ENCODE measurements at regions not wholly inside any gene's neighbourhood (a gene's known extent, or its start where the extent isn't known, plus 50 kb on each side); places are given as distances from the start of the nearest gene placed in this dataset.

- H3K9me2 ChIP-seq (ENCODE audit: insufficient read depth) = no peaks in the 10 kb centered on the region
- H2AFZ ChIP-seq = no peak overlapping the region
- TF ChIP-seq EZH2 (IDR thresholded peaks at IDR 0.05; ENCODE audit: low read depth) = no peak
- TF ChIP-seq CTCF (conservative IDR thresholded peaks at IDR 0.05) = no peak; the same call in 1 of the 2 replicates
- H3K4me3 ChIP-seq = no peak overlapping the region
- H3K27me3 ChIP-seq (ENCODE audit: insufficient read depth, low read depth) = no peaks in the 10 kb centered on the region
- POLR2A ChIA-PET (ENCODE audit: unreplicated experiment) = interaction anchor here (0.6 to 0.7 kb wide), 6 partner anchors 191 to 1136 kb away, joined by 3 to 8 read pairs (median 5); no protein-coding TSS in a partner anchor
- CTCF ChIA-PET = interaction anchor here (0.7 to 0.8 kb wide), 2 partner anchors 188 to 204 kb away, joined by 3 read pairs; no protein-coding TSS in a partner anchor
- H3K36me3 ChIP-seq (ENCODE audit: low read depth) = no peaks in the 10 kb centered on the region
- no peak overlapping the region for H3K27ac ChIP-seq
- no peaks in the 10 kb centered on the region for H3K79me2 ChIP-seq (ENCODE audit: low read depth)
- H4K20me1 ChIP-seq (ENCODE audit: insufficient read depth) = no peaks in the 10 kb centered on the region
- intact Hi-C loops (cut with micrococcal nuclease; ENCODE audit: unreplicated experiment) = loop anchor here (1.0 to 10.0 kb wide), 10 partner anchors 17 to 475 kb away; partner anchors contain the start of gene ID4
- H3K4me1 ChIP-seq (replicated peaks; ENCODE audit: insufficient read depth) = peaks cover 18% of the 10 kb centered on the region
- DNase-seq = peak; percentile 92 to 100
- H3K4me2 ChIP-seq = peak overlapping the region; percentile 52
- H3K9me3 ChIP-seq (ENCODE audit: insufficient read depth, low read depth) = no peaks in the 10 kb centered on the region
- peaks cover 7% of the 10 kb centered on the region for H3F3A ChIP-seq (ENCODE audit: insufficient read depth, low read depth)
- no TSS peak for BruUV-seq (replicated peaks)
Measured at GRCh38 chr6:19472153-19472552, 365.0 kb upstream of the ID4 start.

- no peak overlapping the region for H3K4me2 ChIP-seq
- no TSS peak for BruUV-seq (replicated peaks)
- POLR2A ChIA-PET (ENCODE audit: unreplicated experiment) = no interaction called here
Measured at GRCh38 chr6:19472850-19473249, 364.3 kb upstream of the ID4 start.

DNA sequence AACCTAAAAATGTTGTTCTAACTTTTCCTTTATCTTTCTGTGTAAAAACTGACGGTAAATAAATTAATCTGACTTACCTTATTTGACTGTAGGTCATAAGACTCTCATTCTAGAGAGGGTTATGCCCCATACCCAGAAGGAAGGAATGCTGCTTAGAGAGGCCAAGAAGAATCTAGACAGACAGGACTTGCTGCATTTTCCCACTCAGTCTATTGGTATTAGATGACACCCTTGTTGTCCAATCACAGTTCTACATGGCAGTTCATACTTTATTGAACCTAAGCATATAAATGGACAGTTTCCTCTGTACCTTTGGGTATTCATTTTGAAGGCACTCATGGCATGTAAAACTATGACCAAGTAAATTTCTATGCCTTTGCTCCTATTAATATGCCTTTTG is 359.6 kb upstream of the ID4 start:
- CTCF ChIA-PET = no interaction called here
- Histone ChIP-seq H3K79me2 (ENCODE audit: low read depth) (no peaks in the 10 kb centered on the region), H3K27me3 (ENCODE audit: insufficient read depth, low read depth) (no peaks in the 10 kb centered on the region), H2AFZ (no peak overlapping the region), H3K4me1 (replicated peaks; ENCODE audit: insufficient read depth) (peaks cover 37% of the 10 kb centered on the region), H3K4me3 (no peak overlapping the region), H3K27ac (peak overlapping the region; percentile 51), H3K36me3 (ENCODE audit: low read depth) (no peaks in the 10 kb centered on the region), H3K4me2 (peak overlapping the region; percentile 35), H3K9me2 (ENCODE audit: insufficient read depth) (no peaks in the 10 kb centered on the region), H3K9me3 (ENCODE audit: insufficient read depth, low read depth) (no peaks in the 10 kb centered on the region), H4K20me1 (ENCODE audit: insufficient read depth) (no peaks in the 10 kb centered on the region), H3F3A (ENCODE audit: insufficient read depth, low read depth) (peaks cover 10% of the 10 kb centered on the region)
- POLR2A ChIA-PET (ENCODE audit: unreplicated experiment) = interaction anchor here (0.6 kb wide), 1 partner anchor 360 kb away, joined by 3 read pairs; no protein-coding TSS in a partner anchor
- intact Hi-C loops (cut with micrococcal nuclease; ENCODE audit: unreplicated experiment) = loop anchor here (1.0 to 10.0 kb wide), 6 partner anchors 22 to 580 kb away; no protein-coding TSS in a partner anchor
- DNase-seq = peak; percentile 51 to 93
- BruUV-seq (replicated peaks) = no TSS peak
- no peak for TF ChIP-seq CTCF (conservative IDR thresholded peaks at IDR 0.05)
- TF ChIP-seq EZH2 (IDR thresholded peaks at IDR 0.05; ENCODE audit: low read depth) = no peak

More at GRCh38 chr6:19472850-19473249, 364.3 kb upstream of the ID4 start:
- CTCF ChIA-PET = interaction anchor here (0.5 kb wide), 1 partner anchor 248 kb away, joined by 4 read pairs; no protein-coding TSS in a partner anchor
- Histone ChIP-seq H3K36me3 (ENCODE audit: low read depth) (no peaks in the 10 kb centered on the region), H2AFZ (no peak overlapping the region), H3F3A (ENCODE audit: insufficient read depth, low read depth) (peaks cover 7% of the 10 kb centered on the region), H3K27me3 (ENCODE audit: insufficient read depth, low read depth) (no peaks in the 10 kb centered on the region), H3K79me2 (ENCODE audit: low read depth) (no peaks in the 10 kb centered on the region), H3K9me2 (ENCODE audit: insufficient read depth) (no peaks in the 10 kb centered on the region), H3K4me1 (replicated peaks; ENCODE audit: insufficient read depth) (peaks cover 25% of the 10 kb centered on the region), H4K20me1 (ENCODE audit: insufficient read depth) (no peaks in the 10 kb centered on the region), H3K9me3 (ENCODE audit: insufficient read depth, low read depth) (no peaks in the 10 kb centered on the region), H3K27ac (no peak overlapping the region), H3K4me3 (no peak overlapping the region)
- TF ChIP-seq EZH2 (IDR thresholded peaks at IDR 0.05; ENCODE audit: low read depth) (no peak), CTCF (conservative IDR thresholded peaks at IDR 0.05) (no peak)
- intact Hi-C loops (cut with micrococcal nuclease; ENCODE audit: unreplicated experiment) = loop anchor here (1.0 to 10.0 kb wide), 10 partner anchors 18 to 476 kb away; partner anchors contain the start of gene ID4
- peak in 1 of 2 experiments; percentile 30 for DNase-seq

Measured in PC-9 (cell line).